ENCODE measurements at regions not wholly inside any gene's neighbourhood (a gene's known extent, or its start where the extent isn't known, plus 50 kb on each side); places are given as distances from the start of the nearest gene placed in this dataset.

- no peak for DNase-seq (ENCODE audit: low spot score)
- Histone ChIP-seq H3K27ac (ENCODE audit: extremely low read length, insufficient read depth, low read length) (no peak overlapping the region), H3K36me3 (replicated peaks in 1 of 2; ENCODE audit: control insufficient read depth in 1 of 2, insufficient read depth in 2 of 2, low read length in 2 of 2) (no peaks in the 10 kb centered on the region), H3K4me2 (ENCODE audit: low read depth, low read length) (no peak overlapping the region), H3K9me3 (ENCODE audit: low read length) (no peaks in the 10 kb centered on the region), H3K9ac (ENCODE audit: insufficient read depth, low read depth, low read length) (no peak overlapping the region), H3K79me2 (ENCODE audit: insufficient read depth, low read length) (no peaks in the 10 kb centered on the region), H3K4me1 (ENCODE audit: insufficient read depth, low read length) (no peaks in the 10 kb centered on the region), H2AFZ (ENCODE audit: low read length) (no peak overlapping the region), H4K20me1 (ENCODE audit: insufficient read depth, low read length) (no peaks in the 10 kb centered on the region), H3K4me3 (replicated peaks in 1 of 3; ENCODE audit: insufficient read depth in 1 of 3, low read depth in 2 of 3, low read length in 3 of 3) (no peak overlapping the region), H3K27me3 (ENCODE audit: control insufficient read depth in 1 of 2, insufficient read depth in 2 of 2, low read length in 2 of 2) (no peaks in the 10 kb centered on the region)
- in situ Hi-C loops (cut with HindIII; ENCODE audit: extremely low pct_ligation_motif_present, low pct_unique_long_range_greater_than_20kb): no loop called here
- no TSS peak for BruUV-seq (replicated peaks)
- CTCF ChIA-PET (ENCODE audit: low intra/inter-chr PET ratio, low total read pairs): no interaction called here
- TF ChIP-seq HCFC1 (IDR thresholded peaks at IDR 0.05; ENCODE audit: low read depth, low read length): no peak
- TF ChIP-seq NKX3-1 (CRISPR knock-in tag; IDR thresholded peaks at IDR 0.05): no peak
- no peak for TF ChIP-seq E2F2 (CRISPR knock-in tag; IDR thresholded peaks at IDR 0.05; ENCODE audit: borderline replicate concordance)
- TF ChIP-seq MIER3 (CRISPR knock-in tag; IDR thresholded peaks at IDR 0.05; ENCODE audit: borderline replicate concordance): no peak
- no peak for TF ChIP-seq ATF3 (CRISPR knock-in tag; IDR thresholded peaks at IDR 0.05)
- TF ChIP-seq CHCHD3 (CRISPR knock-in tag; IDR thresholded peaks at IDR 0.05): no peak
- TF ChIP-seq ZNF749 (CRISPR knock-in tag; IDR thresholded peaks at IDR 0.05; ENCODE audit: borderline replicate concordance): no peak
- TF ChIP-seq MNT (IDR thresholded peaks at IDR 0.05): no peak
- no peak for TF ChIP-seq IRF2 (CRISPR knock-in tag; IDR thresholded peaks at IDR 0.05)
- TF ChIP-seq ZBTB49 (CRISPR knock-in tag; IDR thresholded peaks at IDR 0.05; ENCODE audit: borderline replicate concordance): no peak
- TF ChIP-seq NR2F1 (CRISPR knock-in tag; IDR thresholded peaks at IDR 0.05): no peak
- TF ChIP-seq ATRX (CRISPR knock-in tag; IDR thresholded peaks at IDR 0.05; ENCODE audit: borderline replicate concordance): no peak
- 67% methylated on average over 1 of the region's 1 CpG for WGBS (ENCODE audit: low lambda C conversion rate)
- POLR2A ChIA-PET: no interaction called here
- FAIRE-seq: no peak
- no peak for ATAC-seq
- intact Hi-C loops (cut with micrococcal nuclease; ENCODE audit: unreplicated experiment): loop anchor here (2.0 kb wide), 1 partner anchor 56 kb away; no protein-coding TSS in a partner anchor
Measured at GRCh38 chrX:106510713-106511403, 100.9 kb upstream of the RADX start.

All from HepG2 (cell line).